Fibroblast of lung (primary cell): ENCODE measurements at regions not wholly inside any gene's neighbourhood (a gene's known extent, or its start where the extent isn't known, plus 50 kb on each side); places are given as distances from the start of the nearest gene placed in this dataset.
A peak's percentile ranks its signal among the peaks of the same experiment; 100 is the strongest.

Experiments
- DNase-seq, 2 donors: peaks; one replicate each; pipeline versions ENCODE4 v3.0.0 to v3.0.0-alpha.2; 2010; ENCODE audit warnings: low read depth in 2 of 2
- H2AFZ ChIP-seq: 2 replicates; pipeline ENCODE4 v1.5.1; 2012; ENCODE audit warnings: low read length, control low read depth, inconsistent platforms
- H3K27ac ChIP-seq: 2 replicates; pipeline ENCODE4 v1.5.1; 2011; ENCODE audit warnings: low read length, control low read depth; ENCODE audit not compliant: insufficient read depth
- H3K27me3 ChIP-seq: 2 replicates; pipeline ENCODE4 v1.5.1; 2011; ENCODE audit warnings: mild to moderate bottlenecking, low read length; ENCODE audit not compliant: control insufficient read depth, insufficient read depth
- H3K36me3 ChIP-seq: 2 replicates; pipeline ENCODE4 v1.5.1; 2011; ENCODE audit warnings: low read length; ENCODE audit not compliant: control insufficient read depth, insufficient read depth
- H3K4me1 ChIP-seq: 2 replicates; pipeline ENCODE4 v1.5.1; 2011; ENCODE audit warnings: low read length; ENCODE audit not compliant: control insufficient read depth, insufficient read depth; ENCODE audit errors: extremely low read depth
- H3K4me2 ChIP-seq: 2 replicates; pipeline ENCODE4 v1.5.1; 2011; ENCODE audit warnings: low read length, control low read depth; ENCODE audit not compliant: insufficient read depth; ENCODE audit errors: extremely low read depth
- H3K4me3 ChIP-seq, 4 experiments: fragments of 200-600 bp in 1 of 4; sonication (generic) in 1 of 4; replicated peaks in 1 of 4; 2 replicates each; pipeline ENCODE4 v1.5.1; 2011 to 2016; ENCODE audit warnings: low read length in 4 of 4, low read depth in 3 of 4, mild to moderate bottlenecking in 3 of 4, control low read depth in 2 of 4, inconsistent platforms in 1 of 4, mixed read lengths in 1 of 4; ENCODE audit not compliant: insufficient read depth in 1 of 4; ENCODE audit errors: control extremely low read depth in 1 of 4
- H3K79me2 ChIP-seq: 2 replicates; pipeline ENCODE4 v1.5.1; 2012; ENCODE audit warnings: mild to moderate bottlenecking, low read length, inconsistent platforms; ENCODE audit not compliant: control insufficient read depth, insufficient read depth
- H3K9ac ChIP-seq: 2 replicates; pipeline ENCODE4 v1.5.1; 2011; ENCODE audit warnings: mild to moderate bottlenecking, low read length, control low read depth; ENCODE audit not compliant: insufficient read depth
- H3K9me3 ChIP-seq: 2 replicates; pipeline ENCODE4 v1.5.1; 2012; ENCODE audit warnings: low read depth, low read length; ENCODE audit not compliant: control insufficient read depth, insufficient read depth
- H4K20me1 ChIP-seq: 2 replicates; pipeline ENCODE4 v1.5.1; 2011; ENCODE audit warnings: low read length; ENCODE audit not compliant: control insufficient read depth, insufficient read depth; ENCODE audit errors: extremely low read depth
- EZH2 ChIP-seq: IDR thresholded peaks from 2 replicates; pipeline ENCODE4 v1.5.1; 2012; ENCODE audit warnings: low read length, control low read depth, mild to moderate bottlenecking; ENCODE audit errors: missing control alignments
- TF ChIP-seq, protein P1 (sequence below), 2 donors: IDR thresholded peaks in 1 of 2; conservative IDR thresholded peaks in 1 of 2; 1 replicate in 1 of 2; 2 replicates in 1 of 2; pipeline ENCODE4 v1.5.1; 2011 to 2012; ENCODE audit warnings: low read length in 2 of 2, control low read depth in 1 of 2, inconsistent platforms in 1 of 2, low read depth in 1 of 2, mild to moderate bottlenecking in 1 of 2

DNA sequence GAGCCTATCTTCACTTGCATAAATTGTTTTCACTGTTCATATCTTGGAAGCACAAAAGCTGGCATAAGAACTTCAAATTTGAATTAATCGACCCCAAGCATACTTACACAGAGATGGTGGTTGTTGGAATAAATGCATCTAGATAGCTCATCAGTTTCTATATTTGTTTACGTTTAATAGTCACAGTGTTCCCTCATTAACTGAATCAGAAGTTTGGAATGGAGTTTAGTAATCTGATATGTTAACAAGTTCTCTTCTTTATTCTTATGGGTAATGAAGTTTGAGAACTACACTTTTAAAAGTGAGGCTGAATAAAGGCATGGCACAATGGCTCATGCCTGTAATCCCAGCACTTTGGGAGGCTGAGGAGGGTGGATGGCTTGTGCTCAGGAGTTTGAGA, 886.7 kb upstream of the PCDH20 start:
- DNase-seq: peak in 1 of 2 donors; percentile 59
- H3K27ac ChIP-seq: no peak overlapping the region

DNA sequence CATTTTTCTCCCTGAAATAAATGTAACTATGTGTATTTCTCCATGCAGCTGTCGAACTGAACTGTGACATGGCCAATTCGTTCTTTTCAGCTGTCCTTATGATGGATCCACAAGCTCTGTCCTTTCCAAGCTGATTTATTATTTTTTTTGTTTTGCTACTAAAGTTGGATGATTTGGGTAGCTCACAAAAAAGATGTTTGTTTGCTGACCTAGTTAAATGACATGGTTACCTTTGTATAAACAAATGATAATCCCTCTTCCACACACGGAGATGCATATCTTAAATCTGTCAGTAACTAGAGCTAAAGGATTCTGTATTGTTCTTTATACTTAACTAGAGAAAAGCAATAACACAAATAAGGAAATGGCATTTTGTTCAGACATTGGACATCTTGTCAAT, 884.3 kb upstream of the PCDH20 start:
- Histone ChIP-seq H3K27me3 (no peaks in the 10 kb centered on the region), H3K4me1 (no peaks in the 10 kb centered on the region), H3K79me2 (no peaks in the 10 kb centered on the region), H2AFZ (no peak overlapping the region), H3K4me2 (no peak overlapping the region), H4K20me1 (no peaks in the 10 kb centered on the region), H3K36me3 (no peaks in the 10 kb centered on the region), H3K27ac (no peak overlapping the region), H3K9ac (no peak overlapping the region), H3K4me3 (no peak overlapping the region), H3K9me3 (no peaks in the 10 kb centered on the region)
- TF ChIP-seq, protein P1, sequence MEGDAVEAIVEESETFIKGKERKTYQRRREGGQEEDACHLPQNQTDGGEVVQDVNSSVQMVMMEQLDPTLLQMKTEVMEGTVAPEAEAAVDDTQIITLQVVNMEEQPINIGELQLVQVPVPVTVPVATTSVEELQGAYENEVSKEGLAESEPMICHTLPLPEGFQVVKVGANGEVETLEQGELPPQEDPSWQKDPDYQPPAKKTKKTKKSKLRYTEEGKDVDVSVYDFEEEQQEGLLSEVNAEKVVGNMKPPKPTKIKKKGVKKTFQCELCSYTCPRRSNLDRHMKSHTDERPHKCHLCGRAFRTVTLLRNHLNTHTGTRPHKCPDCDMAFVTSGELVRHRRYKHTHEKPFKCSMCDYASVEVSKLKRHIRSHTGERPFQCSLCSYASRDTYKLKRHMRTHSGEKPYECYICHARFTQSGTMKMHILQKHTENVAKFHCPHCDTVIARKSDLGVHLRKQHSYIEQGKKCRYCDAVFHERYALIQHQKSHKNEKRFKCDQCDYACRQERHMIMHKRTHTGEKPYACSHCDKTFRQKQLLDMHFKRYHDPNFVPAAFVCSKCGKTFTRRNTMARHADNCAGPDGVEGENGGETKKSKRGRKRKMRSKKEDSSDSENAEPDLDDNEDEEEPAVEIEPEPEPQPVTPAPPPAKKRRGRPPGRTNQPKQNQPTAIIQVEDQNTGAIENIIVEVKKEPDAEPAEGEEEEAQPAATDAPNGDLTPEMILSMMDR (conservative IDR thresholded peaks at IDR 0.05 in 1 of 2, IDR thresholded peaks at IDR 0.05 in 1 of 2; ENCODE audit: low read depth in 1 of 2, low read length in 2 of 2): no peak
- no peak for TF ChIP-seq EZH2
- DNase-seq: no peak

More for the DNA sequence above, 886.7 kb upstream of the PCDH20 start:
- Histone ChIP-seq H4K20me1 (no peaks in the 10 kb centered on the region), H3K9ac (no peak overlapping the region), H3K36me3 (no peaks in the 10 kb centered on the region), H2AFZ (no peak overlapping the region), H3K4me1 (no peaks in the 10 kb centered on the region), H3K9me3 (no peaks in the 10 kb centered on the region), H3K79me2 (no peaks in the 10 kb centered on the region), H3K4me2 (no peak overlapping the region), H3K4me3 (no peak overlapping the region), H3K27me3 (no peaks in the 10 kb centered on the region)
- TF ChIP-seq, protein P1 (conservative IDR thresholded peaks at IDR 0.05 in 1 of 2, IDR thresholded peaks at IDR 0.05 in 1 of 2; ENCODE audit: low read depth in 1 of 2, low read length in 2 of 2): no peak
- TF ChIP-seq EZH2: no peak

DNA sequence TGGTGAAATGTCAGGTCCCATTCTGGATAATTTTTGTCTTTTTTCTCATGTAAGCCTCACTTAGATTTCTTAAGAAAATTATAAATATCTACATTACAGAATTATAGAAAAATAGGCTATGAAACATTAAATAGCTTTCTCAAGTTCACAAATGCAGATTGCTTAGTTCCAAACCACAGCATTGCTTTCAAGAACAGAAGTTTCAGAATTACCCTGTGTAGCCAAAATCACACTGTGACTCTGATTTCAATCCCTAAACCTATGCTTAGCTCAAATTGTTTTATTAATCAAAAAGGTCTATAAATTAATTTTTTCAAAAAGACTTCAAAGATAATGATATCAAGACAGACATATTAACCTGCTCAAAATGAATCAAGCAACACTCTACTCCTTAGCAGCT, 881.2 kb upstream of the PCDH20 start:
- TF ChIP-seq, protein P1 (conservative IDR thresholded peaks at IDR 0.05 in 1 of 2, IDR thresholded peaks at IDR 0.05 in 1 of 2; ENCODE audit: low read depth in 1 of 2, low read length in 2 of 2): no peak
- TF ChIP-seq EZH2: no peak
- H4K20me1 ChIP-seq: no peaks in the 10 kb centered on the region
- no peak overlapping the region for H3K27ac ChIP-seq
- H2AFZ ChIP-seq: no peak overlapping the region
- no peaks in the 10 kb centered on the region for H3K79me2 ChIP-seq
- no peak overlapping the region for H3K4me2 ChIP-seq
- no peaks in the 10 kb centered on the region for H3K4me1 ChIP-seq
- no peaks in the 10 kb centered on the region for H3K9me3 ChIP-seq
- no peak for DNase-seq
- no peaks in the 10 kb centered on the region for H3K27me3 ChIP-seq
- no peaks in the 10 kb centered on the region for H3K36me3 ChIP-seq
- H3K4me3 ChIP-seq: no peak overlapping the region
- no peak overlapping the region for H3K9ac ChIP-seq
